ENCODE measurements at regions not wholly inside any gene's neighbourhood (a gene's known extent, or its start where the extent isn't known, plus 50 kb on each side); places are given as distances from the start of the nearest gene placed in this dataset.

DNA sequence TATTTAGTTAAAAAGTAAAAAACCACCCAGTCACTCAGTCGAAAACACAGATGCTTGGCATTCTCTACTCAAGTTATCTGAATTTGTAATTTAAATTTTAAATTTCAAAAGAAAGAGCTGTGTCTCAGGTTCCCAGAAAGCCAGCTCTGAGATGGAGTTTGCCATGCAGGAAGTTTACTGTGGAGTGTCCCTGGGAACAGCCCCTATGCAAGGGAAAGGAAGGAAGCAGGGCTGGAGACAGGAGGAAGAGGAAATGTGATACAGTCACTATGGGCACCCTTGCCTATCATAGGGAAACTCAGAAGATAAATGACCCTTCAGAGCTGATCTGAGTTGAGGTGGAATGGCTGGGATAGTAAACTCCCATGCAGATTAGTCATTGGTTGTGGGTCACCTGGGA, 408.8 kb upstream of the ACTBL2 start (continued):
- no peak for TF ChIP-seq E2F6 (IDR thresholded peaks at IDR 0.05)

All from H1 (cell line).